Lower leg skin (tissue), 4 donors: ENCODE measurements at regions not wholly inside any gene's neighbourhood (a gene's known extent, or its start where the extent isn't known, plus 50 kb on each side); places are given as distances from the start of the nearest gene placed in this dataset.

Experiments
- DNase-seq, 2 donors: peaks; one replicate each; pipeline ENCODE4 v3.0.0-alpha.2; 2019; ENCODE audit warnings: low spot score in 2 of 2
- H3K4me3 ChIP-seq: fragments of 200-600 bp; sonication (generic); 2 replicates; pipeline ENCODE4 v1.5.1; 2017; ENCODE audit warnings: mild to moderate bottlenecking, low read depth; ENCODE audit not compliant: poor library complexity, severe bottlenecking
- CTCF ChIP-seq, 3 donors: fragments of 450-650 bp; IDR thresholded peaks; one replicate each; pipeline ENCODE4 v1.5.1; 2016; ENCODE audit warnings: antibody characterized with exemption in 3 of 3, mild to moderate bottlenecking in 3 of 3, moderate library complexity in 2 of 3
- POLR2A ChIP-seq, 2 donors: fragments of 450-650 bp; IDR thresholded peaks; one replicate each; pipeline ENCODE4 v1.6.1; 2016 to 2017; ENCODE audit warnings: antibody characterized with exemption in 2 of 2, mild to moderate bottlenecking in 1 of 2, moderate library complexity in 1 of 2
- WGBS, 2 donors: methylation state at CpG; one replicate each; pipeline ENCODE4 v1.1.5; 2018; 5-methylcytosine and 5-hydroxymethylcytosine counted together
- intact Hi-C: fragments of 100-400 bp; cut with DNase I; formaldehyde crosslinking; loops from one replicate; pipeline ENCODE4 v1.15.0; 2023; ENCODE audit warnings: low total_unique reads

GRCh38 chrX:39174772-39175417 is 373.6 kb downstream of the MID1IP1 start:
- no peak overlapping the region for H3K4me3 ChIP-seq
- WGBS, 2 donors = 27 to 42% methylated on average over 11 to 13 of the region's 13 CpGs
- intact Hi-C loops = no loop called here
- TF ChIP-seq POLR2A (IDR thresholded peaks at IDR 0.05) (no peak), CTCF (IDR thresholded peaks at IDR 0.05) (no peak)
- DNase-seq = peak in 1 of 2 donors; percentile 78

DNA sequence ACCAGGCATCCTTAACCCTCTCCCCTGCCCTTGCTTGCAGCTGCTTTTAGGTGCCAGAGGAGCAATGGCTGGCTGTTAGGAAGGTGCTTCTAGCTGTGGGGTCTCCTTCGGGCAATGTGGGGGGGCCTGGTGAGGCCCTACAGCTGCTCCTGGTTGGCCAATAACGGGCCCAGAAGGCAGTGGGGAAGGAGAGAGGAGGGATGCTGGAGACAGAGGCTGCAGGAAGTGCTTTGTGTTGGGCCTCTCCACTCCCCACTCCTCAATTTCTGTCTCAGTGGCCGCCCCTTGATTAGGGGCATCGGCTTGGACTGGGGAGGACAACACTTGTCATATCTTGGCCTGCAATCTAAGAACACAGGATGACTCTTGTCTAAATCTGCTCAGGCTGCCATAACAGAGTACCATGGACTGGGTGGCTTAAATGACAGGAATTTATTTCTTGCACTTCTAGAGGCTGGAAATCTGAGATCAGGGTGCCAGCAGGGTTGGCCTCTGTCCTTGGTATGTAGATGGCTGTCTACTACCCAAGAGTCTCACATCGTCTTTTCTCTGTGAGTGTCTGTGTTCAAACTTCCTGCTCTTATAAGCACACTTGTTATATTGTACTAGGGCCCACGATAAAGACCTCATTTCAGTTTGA is 374.3 kb downstream of the MID1IP1 start:
- H3K4me3 ChIP-seq = no peak overlapping the region
- 68 to 72% methylated on average over 6 of the region's 6 CpGs for WGBS, 2 donors
- intact Hi-C loops = no loop called here
- no peak for TF ChIP-seq CTCF (IDR thresholded peaks at IDR 0.05)
- TF ChIP-seq POLR2A (IDR thresholded peaks at IDR 0.05) = no peak
- DNase-seq = peak in 1 of 2 donors; percentile 48

DNA sequence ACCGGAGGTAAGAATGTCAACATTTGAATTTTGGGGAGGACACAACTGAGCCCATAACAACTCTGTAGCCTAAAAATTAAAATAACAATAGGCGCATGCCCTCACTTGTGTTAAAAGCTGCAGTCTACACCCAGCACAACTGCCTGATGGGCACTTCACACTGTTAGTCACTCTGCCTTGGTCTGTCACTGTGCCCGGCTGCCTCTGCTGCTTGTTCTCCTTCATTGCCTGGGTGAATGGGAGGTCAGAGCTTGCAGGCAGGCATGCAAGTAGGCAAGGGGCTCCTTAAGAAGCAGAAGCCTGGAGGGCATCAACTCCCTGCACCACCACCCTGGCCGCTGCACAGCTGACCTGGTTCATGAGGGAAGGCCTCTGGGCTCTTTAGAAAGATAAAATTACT is 374.8 kb downstream of the MID1IP1 start:
- no peak overlapping the region for H3K4me3 ChIP-seq
- WGBS, 2 donors = 75 to 77% methylated on average over 4 of the region's 4 CpGs
- DNase-seq = peak in 1 of 2 donors; percentile 48
- TF ChIP-seq POLR2A (IDR thresholded peaks at IDR 0.05) (no peak), CTCF (IDR thresholded peaks at IDR 0.05) (no peak)
- intact Hi-C loops = no loop called here

GRCh38 chrX:39189431-39189830 is 388.2 kb downstream of the MID1IP1 start:
- intact Hi-C loops = no loop called here
- DNase-seq = no peak
- TF ChIP-seq CTCF (IDR thresholded peaks at IDR 0.05) (no peak), POLR2A (IDR thresholded peaks at IDR 0.05) (no peak)
- WGBS, 2 donors = 48 to 88% methylated on average over 1 of the region's 1 CpG
- H3K4me3 ChIP-seq = no peak overlapping the region

DNA sequence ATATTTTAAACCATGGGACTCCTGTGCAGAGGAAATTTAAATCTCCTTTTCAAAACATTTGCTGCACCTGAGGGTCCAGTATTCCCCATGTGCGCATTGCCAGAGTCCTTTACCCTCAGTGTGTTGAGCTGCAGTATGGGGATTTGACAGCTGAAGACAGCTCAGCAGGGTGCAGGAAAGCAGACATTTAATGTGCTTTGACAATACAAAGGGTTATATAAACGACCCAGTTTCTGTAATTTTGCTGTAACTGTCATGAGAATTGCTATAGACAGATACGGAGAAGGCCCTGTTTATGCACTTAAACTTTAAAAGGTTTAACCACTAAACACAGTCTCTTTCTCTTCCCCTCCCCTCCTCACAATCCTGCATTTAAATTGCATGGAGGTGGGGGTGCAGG is 393.4 kb downstream of the MID1IP1 start:
- peak in 1 of 2 donors; percentile 69 for DNase-seq
- whole genome bisulfite sequencing, 2 donors = 44 to 51% methylated on average over 3 of the region's 3 CpGs
- no peak overlapping the region for H3K4me3 ChIP-seq
- TF ChIP-seq POLR2A (IDR thresholded peaks at IDR 0.05) (no peak), CTCF (IDR thresholded peaks at IDR 0.05) (no peak)
- intact Hi-C loops = no loop called here
